ENCODE measurements at regions not wholly inside any gene's neighbourhood (a gene's known extent, or its start where the extent isn't known, plus 50 kb on each side); places are given as distances from the start of the nearest gene placed in this dataset.

- Histone ChIP-seq H3K9ac (ENCODE audit: low read depth, low read length) (no peak overlapping the region), H3K4me3 (ENCODE audit: low read length) (no peak overlapping the region), H3K27ac (ENCODE audit: low read length) (no peak overlapping the region), H3K4me1 (ENCODE audit: insufficient read depth, low read length) (no peaks in the 10 kb centered on the region; the same call in 1 of the 2 replicates), H3K9me3 (ENCODE audit: insufficient read depth, low read depth, low read length) (no peaks in the 10 kb centered on the region), H3K36me3 (ENCODE audit: insufficient read depth, low read depth, low read length) (no peaks in the 10 kb centered on the region), H3K27me3 (ENCODE audit: insufficient read depth, low read length) (peaks cover 6% of the 10 kb centered on the region; the same call in 1 of the 2 replicates)
Measured at GRCh38 chr1:18580047-18580446, 50.6 kb upstream of the PAX7 start.

- H3K9ac ChIP-seq (ENCODE audit: low read depth, low read length), result no peak overlapping the region
- no peak overlapping the region for H3K27ac ChIP-seq (ENCODE audit: low read length)
- no peaks in the 10 kb centered on the region; the same call in 1 of the 2 replicates for H3K4me1 ChIP-seq (ENCODE audit: insufficient read depth, low read length)
- H3K9me3 ChIP-seq (ENCODE audit: insufficient read depth, low read depth, low read length), result no peaks in the 10 kb centered on the region
- H3K36me3 ChIP-seq (ENCODE audit: insufficient read depth, low read depth, low read length), result no peaks in the 10 kb centered on the region
- H3K27me3 ChIP-seq (ENCODE audit: insufficient read depth, low read length), result peaks cover 6% of the 10 kb centered on the region; the same call in 1 of the 2 replicates
- H3K4me3 ChIP-seq (ENCODE audit: low read length), result no peak overlapping the region
Measured at GRCh38 chr1:18580691-18581419, 49.8 kb upstream of the PAX7 start.
